Left lobe of liver (tissue), 2 donors: ENCODE measurements at regions not wholly inside any gene's neighbourhood (a gene's known extent, or its start where the extent isn't known, plus 50 kb on each side); places are given as distances from the start of the nearest gene placed in this dataset.
"Not testable (repeated sequence)": the region's sequence is repeated elsewhere in the genome, so short reads cannot be mapped to it uniquely, and the experiment has no call there.

Experiments
- ATAC-seq: fragments of 200-7000 bp; cut with Tn5 transposase; one replicate; pipeline ENCODE4 v1.9.1; 2020; ENCODE audit warnings: mild to moderate bottlenecking, moderate library complexity
- DNase-seq: peaks from one replicate; pipeline ENCODE4 v3.0.0-alpha.2; 2020; ENCODE audit warnings: low spot score
- donor health status: DM: no; HTN: no; CAD: no; lungs with moderate emphysema.
- donor health status: DM: no; HTN: yes; CAD: no.

- ATAC-seq (no peak), DNase-seq (no peak)
Observed at GRCh38 chrX:28205905-28206304, 224.7 kb upstream of the DCAF8L1 start.

GRCh38 chrX:28205126-28205525 is 223.9 kb upstream of the DCAF8L1 start:
- no peak for DNase-seq
- ATAC-seq: no peak

GRCh38 chrX:28189011-28189410 is 207.8 kb upstream of the DCAF8L1 start:
- DNase-seq: no peak
- no peak for ATAC-seq

GRCh38 chrX:28188526-28188925 is 207.3 kb upstream of the DCAF8L1 start:
- ATAC-seq (no peak), DNase-seq (no peak)

GRCh38 chrX:28180096-28180495 is 198.8 kb upstream of the DCAF8L1 start:
- ATAC-seq (no peak), DNase-seq (no peak)

- no peak for DNase-seq
Observed at GRCh38 chrX:28178206-28178605, 197.0 kb upstream of the DCAF8L1 start.

GRCh38 chrX:28177202-28177601 is 196.0 kb upstream of the DCAF8L1 start:
- DNase-seq (no peak), ATAC-seq (peak; percentile 39)

More at GRCh38 chrX:28178206-28178605, 197.0 kb upstream of the DCAF8L1 start:
- no peak for ATAC-seq

- ATAC-seq (peak; percentile 68), DNase-seq (no peak)
Observed at GRCh38 chrX:28170713-28171112, 189.5 kb upstream of the DCAF8L1 start.

GRCh38 chrX:28158019-28158777 is 176.9 kb upstream of the DCAF8L1 start:
- ATAC-seq (peak; percentile 89), DNase-seq (peak; percentile 54)

GRCh38 chrX:28152263-28152662 is 171.0 kb upstream of the DCAF8L1 start:
- not testable (repeated sequence) for ATAC-seq, DNase-seq

- DNase-seq (no peak), ATAC-seq (peak; percentile 55)
Observed at GRCh38 chrX:28135378-28136047, 154.3 kb upstream of the DCAF8L1 start.

GRCh38 chrX:28133763-28134162 is 152.5 kb upstream of the DCAF8L1 start:
- DNase-seq: no peak
- ATAC-seq: peak; percentile 44

- DNase-seq: no peak
- no peak for ATAC-seq
Observed at GRCh38 chrX:28127662-28128061, 146.4 kb upstream of the DCAF8L1 start.

GRCh38 chrX:28126886-28127285 is 145.6 kb upstream of the DCAF8L1 start:
- DNase-seq (no peak), ATAC-seq (no peak)

GRCh38 chrX:28124416-28124815 is 143.2 kb upstream of the DCAF8L1 start:
- ATAC-seq (no peak), DNase-seq (no peak)

- not testable (repeated sequence) for DNase-seq, ATAC-seq
Observed at GRCh38 chrX:28120580-28121245, 139.5 kb upstream of the DCAF8L1 start.

GRCh38 chrX:28120072-28120471 is 138.8 kb upstream of the DCAF8L1 start:
- DNase-seq (no peak), ATAC-seq (no peak)

- DNase-seq (no peak), ATAC-seq (no peak)
Observed at GRCh38 chrX:28108186-28108945, 127.1 kb upstream of the DCAF8L1 start.

GRCh38 chrX:28099166-28099565 is 117.9 kb upstream of the DCAF8L1 start:
- DNase-seq: no peak
- no peak for ATAC-seq

GRCh38 chrX:28085653-28086052 is 104.4 kb upstream of the DCAF8L1 start:
- DNase-seq: no peak
- no peak for ATAC-seq

GRCh38 chrX:28058901-28059300 is 77.7 kb upstream of the DCAF8L1 start:
- ATAC-seq (no peak), DNase-seq (no peak)
